ENCODE measurements at regions not wholly inside any gene's neighbourhood (a gene's known extent, or its start where the extent isn't known, plus 50 kb on each side); places are given as distances from the start of the nearest gene placed in this dataset.

- TF ChIP-seq CTCF (IDR thresholded peaks at IDR 0.05) (no peak), POLR2A (IDR thresholded peaks at IDR 0.05; ENCODE audit: low read depth) (no peak), POLR2AphosphoS5 (IDR thresholded peaks at IDR 0.05) (no peak)
Measured at GRCh38 chr4:20420916-20421602, 169.4 kb downstream of the SLIT2 start.
